ENCODE measurements at regions not wholly inside any gene's neighbourhood (a gene's known extent, or its start where the extent isn't known, plus 50 kb on each side); places are given as distances from the start of the nearest gene placed in this dataset.

DNA sequence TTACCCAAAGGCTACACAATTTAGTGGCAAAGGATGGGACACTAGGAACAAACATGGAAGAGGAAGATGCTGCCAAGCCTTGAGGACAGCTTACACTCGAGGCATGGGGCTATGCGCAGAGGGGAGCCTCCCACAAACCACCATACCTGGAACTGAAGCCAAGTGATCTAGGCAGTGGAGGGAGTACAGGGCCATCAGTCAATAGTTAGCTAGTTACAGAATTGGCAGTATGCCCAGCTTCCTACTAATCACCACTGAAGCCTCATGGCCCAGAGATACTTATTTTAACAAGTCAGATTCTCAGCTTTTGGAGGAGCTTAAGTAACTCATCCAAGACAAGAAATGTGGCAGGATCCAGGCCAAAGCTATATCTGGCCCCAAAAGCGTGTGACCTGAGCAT lies 226.6 kb upstream of the MOCS1 start:
- TF ChIP-seq, protein P1, sequence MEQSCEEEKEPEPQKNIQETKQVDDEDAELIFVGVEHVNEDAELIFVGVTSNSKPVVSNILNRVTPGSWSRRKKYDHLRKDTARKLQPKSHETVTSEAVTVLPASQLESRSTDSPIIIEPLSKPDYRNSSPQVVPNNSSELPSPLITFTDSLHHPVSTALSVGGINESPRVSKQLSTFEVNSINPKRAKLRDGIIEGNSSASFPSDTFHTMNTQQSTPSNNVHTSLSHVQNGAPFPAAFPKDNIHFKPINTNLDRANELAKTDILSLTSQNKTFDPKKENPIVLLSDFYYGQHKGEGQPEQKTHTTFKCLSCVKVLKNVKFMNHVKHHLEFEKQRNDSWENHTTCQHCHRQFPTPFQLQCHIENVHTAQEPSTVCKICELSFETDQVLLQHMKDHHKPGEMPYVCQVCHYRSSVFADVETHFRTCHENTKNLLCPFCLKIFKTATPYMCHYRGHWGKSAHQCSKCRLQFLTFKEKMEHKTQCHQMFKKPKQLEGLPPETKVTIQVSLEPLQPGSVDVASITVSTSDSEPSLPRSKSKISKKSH (CRISPR knock-in tag; IDR thresholded peaks at IDR 0.05; ENCODE audit: borderline replicate concordance): no peak
- no peak for TF ChIP-seq GFI1 (CRISPR knock-in tag; IDR thresholded peaks at IDR 0.05; ENCODE audit: borderline replicate concordance)
- TF ChIP-seq, protein P2, sequence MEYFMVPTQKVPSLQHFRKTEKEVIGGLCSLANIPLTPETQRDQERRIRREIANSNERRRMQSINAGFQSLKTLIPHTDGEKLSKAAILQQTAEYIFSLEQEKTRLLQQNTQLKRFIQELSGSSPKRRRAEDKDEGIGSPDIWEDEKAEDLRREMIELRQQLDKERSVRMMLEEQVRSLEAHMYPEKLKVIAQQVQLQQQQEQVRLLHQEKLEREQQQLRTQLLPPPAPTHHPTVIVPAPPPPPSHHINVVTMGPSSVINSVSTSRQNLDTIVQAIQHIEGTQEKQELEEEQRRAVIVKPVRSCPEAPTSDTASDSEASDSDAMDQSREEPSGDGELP (IDR thresholded peaks at IDR 0.05; ENCODE audit: borderline replicate concordance, low read depth): no peak
- TF ChIP-seq PTBP1 (IDR thresholded peaks at IDR 0.05; ENCODE audit: low read depth, low read length, poor library complexity, severe bottlenecking): no peak
- TF ChIP-seq CEBPB (IDR thresholded peaks at IDR 0.05; ENCODE audit: borderline replicate concordance, low read depth, low read length): no peak
- no peak for TF ChIP-seq POLR2A (IDR thresholded peaks at IDR 0.05; ENCODE audit: insufficient read depth in 1 of 2, low read depth in 2 of 2, low read length in 2 of 2)
- no peak for TF ChIP-seq ZNF639 (CRISPR knock-in tag; conservative IDR thresholded peaks at IDR 0.05)
- no peak for TF ChIP-seq ZSCAN9 (CRISPR knock-in tag; IDR thresholded peaks at IDR 0.05; ENCODE audit: borderline replicate concordance)
- TF ChIP-seq ZFP41 (CRISPR knock-in tag; IDR thresholded peaks at IDR 0.05; ENCODE audit: borderline replicate concordance): no peak
- no peak for TF ChIP-seq ELF3 (CRISPR knock-in tag; IDR thresholded peaks at IDR 0.05)
